ENCODE measurements at regions not wholly inside any gene's neighbourhood (a gene's known extent, or its start where the extent isn't known, plus 50 kb on each side); places are given as distances from the start of the nearest gene placed in this dataset.

DNA sequence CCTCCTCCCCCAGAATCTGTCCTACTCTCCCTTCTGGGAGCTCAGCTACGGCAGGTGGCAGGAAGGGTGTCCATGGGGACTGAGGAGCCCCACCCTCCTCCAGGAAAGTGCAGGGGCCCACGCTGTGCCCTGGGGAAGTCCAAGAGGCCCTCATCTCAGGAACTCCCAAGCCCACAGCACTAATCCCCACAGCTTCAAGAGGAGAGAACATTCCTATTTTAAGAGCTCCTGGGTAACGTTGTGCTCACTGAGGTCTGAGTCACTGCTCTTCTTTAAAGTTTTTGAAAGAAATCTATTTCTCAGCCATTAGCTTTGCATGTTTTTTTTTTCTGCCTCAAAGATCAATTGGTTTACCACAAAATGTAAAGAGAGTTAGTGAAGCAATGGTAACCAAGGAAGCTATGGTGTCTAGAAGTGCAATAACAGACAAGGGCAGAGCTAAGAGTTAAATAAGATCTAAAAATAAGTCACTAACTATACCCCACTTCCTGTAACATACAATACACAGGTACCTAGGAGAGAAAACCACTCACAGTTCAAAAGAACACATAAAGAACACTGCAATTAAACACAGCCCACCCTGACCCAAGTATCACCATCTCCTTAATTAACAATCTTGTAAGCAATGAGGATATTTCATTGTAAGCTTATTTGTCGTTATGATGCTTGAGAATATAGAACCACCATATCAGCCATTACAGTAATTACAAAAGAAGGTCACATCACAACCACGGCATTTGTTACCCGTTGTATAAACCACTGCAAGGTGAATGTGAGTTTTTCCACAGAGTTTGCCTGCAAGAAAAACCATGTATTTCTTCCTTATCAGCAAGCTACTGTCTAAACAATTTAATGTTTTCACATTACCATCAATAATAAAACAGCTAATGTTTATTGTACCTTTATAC is 382.3 kb upstream of the SLC30A5 start:
- Histone ChIP-seq H3K27ac (ENCODE audit: low read depth, low read length, poor library complexity, severe bottlenecking) (no peak overlapping the region), H3K9me3 (ENCODE audit: low read depth, low read length, poor library complexity, severe bottlenecking) (no peaks in the 10 kb centered on the region), H3K4me1 (ENCODE audit: insufficient read depth, low read length, poor library complexity, severe bottlenecking) (no peaks in the 10 kb centered on the region), H3K36me3 (ENCODE audit: insufficient read depth, low read length, poor library complexity, severe bottlenecking) (no peaks in the 10 kb centered on the region), H3K4me3 (ENCODE audit: low read depth, low read length, poor library complexity, severe bottlenecking) (no peak overlapping the region), H3K27me3 (replicated peaks; ENCODE audit: insufficient read depth, low read depth, low read length, poor library complexity) (no peaks in the 10 kb centered on the region)
- POLR2A ChIA-PET (ENCODE audit: low non-redundant PET), result no interaction called here
- no peak for DNase-seq (ENCODE audit: low spot score)
- intact Hi-C loops (cut with micrococcal nuclease; ENCODE audit: unreplicated experiment), result no loop called here
- TF ChIP-seq, protein P1, sequence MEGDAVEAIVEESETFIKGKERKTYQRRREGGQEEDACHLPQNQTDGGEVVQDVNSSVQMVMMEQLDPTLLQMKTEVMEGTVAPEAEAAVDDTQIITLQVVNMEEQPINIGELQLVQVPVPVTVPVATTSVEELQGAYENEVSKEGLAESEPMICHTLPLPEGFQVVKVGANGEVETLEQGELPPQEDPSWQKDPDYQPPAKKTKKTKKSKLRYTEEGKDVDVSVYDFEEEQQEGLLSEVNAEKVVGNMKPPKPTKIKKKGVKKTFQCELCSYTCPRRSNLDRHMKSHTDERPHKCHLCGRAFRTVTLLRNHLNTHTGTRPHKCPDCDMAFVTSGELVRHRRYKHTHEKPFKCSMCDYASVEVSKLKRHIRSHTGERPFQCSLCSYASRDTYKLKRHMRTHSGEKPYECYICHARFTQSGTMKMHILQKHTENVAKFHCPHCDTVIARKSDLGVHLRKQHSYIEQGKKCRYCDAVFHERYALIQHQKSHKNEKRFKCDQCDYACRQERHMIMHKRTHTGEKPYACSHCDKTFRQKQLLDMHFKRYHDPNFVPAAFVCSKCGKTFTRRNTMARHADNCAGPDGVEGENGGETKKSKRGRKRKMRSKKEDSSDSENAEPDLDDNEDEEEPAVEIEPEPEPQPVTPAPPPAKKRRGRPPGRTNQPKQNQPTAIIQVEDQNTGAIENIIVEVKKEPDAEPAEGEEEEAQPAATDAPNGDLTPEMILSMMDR (conservative IDR thresholded peaks at IDR 0.05; ENCODE audit: low read depth, low read length), result no peak
- no peak for TF ChIP-seq EZH2 (IDR thresholded peaks at IDR 0.05; ENCODE audit: borderline replicate concordance, low read depth, low read length, poor library complexity, severe bottlenecking)
- no TSS peak for BruUV-seq (replicated peaks)
- CTCF ChIA-PET, result interaction anchor here (0.6 kb wide), 1 partner anchor 960 kb away, joined by 3 read pairs; no protein-coding TSS in a partner anchor

DNA sequence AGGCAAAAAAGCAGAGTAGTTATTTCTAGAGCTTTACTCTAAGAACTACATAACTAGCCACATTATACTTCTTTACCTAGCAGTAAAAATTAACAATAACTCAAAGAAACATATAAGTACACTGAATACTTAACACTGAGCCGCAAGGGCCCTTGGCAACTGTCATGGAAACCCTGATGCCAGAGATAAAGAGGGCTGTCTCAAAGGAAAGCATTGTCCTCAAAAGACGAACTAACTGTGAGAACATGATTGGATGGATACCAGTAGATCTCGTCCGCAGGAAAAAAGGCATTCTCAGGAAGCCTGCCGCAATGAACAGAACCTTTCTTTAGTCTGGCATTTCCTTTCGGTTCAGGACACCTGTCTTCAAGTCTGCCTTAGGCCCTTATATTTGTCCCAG is 379.0 kb upstream of the SLC30A5 start:
- Histone ChIP-seq H3K36me3 (ENCODE audit: insufficient read depth, low read length, poor library complexity, severe bottlenecking) (no peaks in the 10 kb centered on the region), H3K4me3 (ENCODE audit: low read depth, low read length, poor library complexity, severe bottlenecking) (no peak overlapping the region), H3K4me1 (ENCODE audit: insufficient read depth, low read length, poor library complexity, severe bottlenecking) (no peaks in the 10 kb centered on the region), H3K27ac (ENCODE audit: low read depth, low read length, poor library complexity, severe bottlenecking) (no peak overlapping the region), H3K9me3 (ENCODE audit: low read depth, low read length, poor library complexity, severe bottlenecking) (no peaks in the 10 kb centered on the region), H3K27me3 (replicated peaks; ENCODE audit: insufficient read depth, low read depth, low read length, poor library complexity) (no peaks in the 10 kb centered on the region)
- no peak for TF ChIP-seq EZH2 (IDR thresholded peaks at IDR 0.05; ENCODE audit: borderline replicate concordance, low read depth, low read length, poor library complexity, severe bottlenecking)
- TF ChIP-seq, protein P1 (conservative IDR thresholded peaks at IDR 0.05; ENCODE audit: low read depth, low read length), result no peak
- CTCF ChIA-PET, result no interaction called here
- POLR2A ChIA-PET (ENCODE audit: low non-redundant PET), result no interaction called here
- BruUV-seq (replicated peaks), result no TSS peak
- intact Hi-C loops (cut with micrococcal nuclease; ENCODE audit: unreplicated experiment), result no loop called here
- DNase-seq (ENCODE audit: low spot score), result no peak

DNA sequence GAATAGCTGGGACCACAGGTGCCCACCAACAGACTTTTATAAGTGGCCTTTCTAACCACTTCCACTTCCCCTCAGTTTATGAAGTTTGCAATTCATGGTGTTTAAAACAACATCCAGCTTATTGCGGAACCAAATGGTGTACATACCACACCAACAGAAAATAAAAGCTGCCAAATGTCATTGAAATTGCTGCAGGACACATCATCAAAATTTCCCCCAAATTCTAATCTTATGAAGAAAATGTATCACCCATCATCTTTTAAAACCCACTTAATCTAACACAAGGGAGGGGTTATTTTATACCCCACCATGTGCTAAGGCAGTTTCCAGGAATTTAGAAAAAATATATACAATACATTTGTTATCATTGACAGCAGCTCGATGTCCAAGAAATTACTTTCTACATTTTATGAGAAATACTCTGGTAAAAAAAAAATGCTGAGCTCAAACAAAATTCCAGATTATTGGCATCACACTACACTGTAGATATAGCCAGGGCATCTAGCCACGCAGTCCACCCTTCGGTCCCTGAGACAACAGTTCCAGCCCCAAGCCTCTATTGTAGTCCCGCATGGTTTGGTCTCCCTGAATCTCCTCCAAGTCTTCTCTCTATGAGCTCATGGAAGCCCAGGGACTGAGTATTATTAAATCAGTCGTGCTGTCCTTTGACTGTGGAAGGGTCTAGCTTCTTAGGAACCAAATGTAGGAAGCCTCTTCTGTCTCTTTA is 372.8 kb upstream of the SLC30A5 start:
- no peak overlapping the region for H3K27ac ChIP-seq (ENCODE audit: low read depth, low read length, poor library complexity, severe bottlenecking)
- no peaks in the 10 kb centered on the region for H3K27me3 ChIP-seq (replicated peaks; ENCODE audit: insufficient read depth, low read depth, low read length, poor library complexity)
- BruUV-seq (replicated peaks), result no TSS peak
- no peak for DNase-seq (ENCODE audit: low spot score)
- no peaks in the 10 kb centered on the region for H3K36me3 ChIP-seq (ENCODE audit: insufficient read depth, low read length, poor library complexity, severe bottlenecking)
- ChIA-PET CTCF (no interaction called here), POLR2A (ENCODE audit: low non-redundant PET) (no interaction called here)
- H3K9me3 ChIP-seq (ENCODE audit: low read depth, low read length, poor library complexity, severe bottlenecking), result no peaks in the 10 kb centered on the region
- intact Hi-C loops (cut with micrococcal nuclease; ENCODE audit: unreplicated experiment), result no loop called here
- no peaks in the 10 kb centered on the region for H3K4me1 ChIP-seq (ENCODE audit: insufficient read depth, low read length, poor library complexity, severe bottlenecking)
- H3K4me3 ChIP-seq (ENCODE audit: low read depth, low read length, poor library complexity, severe bottlenecking), result no peak overlapping the region
- TF ChIP-seq EZH2 (IDR thresholded peaks at IDR 0.05; ENCODE audit: borderline replicate concordance, low read depth, low read length, poor library complexity, severe bottlenecking), result no peak
- TF ChIP-seq, protein P1 (conservative IDR thresholded peaks at IDR 0.05; ENCODE audit: low read depth, low read length), result no peak

All from A673 (cell line).